ENCODE measurements at regions not wholly inside any gene's neighbourhood (a gene's known extent, or its start where the extent isn't known, plus 50 kb on each side); places are given as distances from the start of the nearest gene placed in this dataset.
"Not testable (repeated sequence)": the region's sequence is repeated elsewhere in the genome, so short reads cannot be mapped to it uniquely, and the experiment has no call there.

DNA sequence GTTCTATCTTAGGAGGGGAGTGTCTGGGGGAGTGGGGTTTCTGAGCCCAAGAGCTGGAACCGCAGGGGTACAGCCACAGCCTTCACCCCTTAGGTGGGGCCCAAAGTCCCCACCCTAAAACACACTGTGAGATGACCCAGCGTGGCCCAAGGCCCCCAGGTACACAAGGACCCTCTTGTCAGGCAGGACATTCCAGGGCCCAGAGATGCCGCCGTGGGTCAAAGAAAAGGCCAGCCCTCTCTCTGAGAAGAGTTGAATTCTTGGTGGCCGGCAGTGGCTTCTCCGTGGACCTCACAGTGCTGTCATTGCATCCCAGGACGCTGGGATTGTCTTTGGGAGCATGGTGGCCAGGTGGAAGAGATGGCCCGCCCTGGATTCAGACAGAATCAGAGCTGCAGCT is 176.3 kb upstream of the C1orf174 start:
- no peak for DNase-seq
- no peaks in the 10 kb centered on the region for H3K9me3 ChIP-seq
- no peak overlapping the region for H3K4me3 ChIP-seq
- no peak for TF ChIP-seq POLR2A (IDR thresholded peaks at IDR 0.05)
- TF ChIP-seq, protein P1, sequence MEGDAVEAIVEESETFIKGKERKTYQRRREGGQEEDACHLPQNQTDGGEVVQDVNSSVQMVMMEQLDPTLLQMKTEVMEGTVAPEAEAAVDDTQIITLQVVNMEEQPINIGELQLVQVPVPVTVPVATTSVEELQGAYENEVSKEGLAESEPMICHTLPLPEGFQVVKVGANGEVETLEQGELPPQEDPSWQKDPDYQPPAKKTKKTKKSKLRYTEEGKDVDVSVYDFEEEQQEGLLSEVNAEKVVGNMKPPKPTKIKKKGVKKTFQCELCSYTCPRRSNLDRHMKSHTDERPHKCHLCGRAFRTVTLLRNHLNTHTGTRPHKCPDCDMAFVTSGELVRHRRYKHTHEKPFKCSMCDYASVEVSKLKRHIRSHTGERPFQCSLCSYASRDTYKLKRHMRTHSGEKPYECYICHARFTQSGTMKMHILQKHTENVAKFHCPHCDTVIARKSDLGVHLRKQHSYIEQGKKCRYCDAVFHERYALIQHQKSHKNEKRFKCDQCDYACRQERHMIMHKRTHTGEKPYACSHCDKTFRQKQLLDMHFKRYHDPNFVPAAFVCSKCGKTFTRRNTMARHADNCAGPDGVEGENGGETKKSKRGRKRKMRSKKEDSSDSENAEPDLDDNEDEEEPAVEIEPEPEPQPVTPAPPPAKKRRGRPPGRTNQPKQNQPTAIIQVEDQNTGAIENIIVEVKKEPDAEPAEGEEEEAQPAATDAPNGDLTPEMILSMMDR (IDR thresholded peaks at IDR 0.05): no peak
- no peak overlapping the region for H3K27ac ChIP-seq
- H3K36me3 ChIP-seq: no peaks in the 10 kb centered on the region
- H3K27me3 ChIP-seq: no peaks in the 10 kb centered on the region
- intact Hi-C loops (cut with DNase I; ENCODE audit: low total_unique reads): no loop called here
- H3K4me1 ChIP-seq: no peaks in the 10 kb centered on the region

- DNase-seq; intact Hi-C loops (cut with DNase I; ENCODE audit: low total_unique reads); H3K36me3 ChIP-seq; H3K27ac ChIP-seq; H3K4me1 ChIP-seq; H3K27me3 ChIP-seq; H3K9me3 ChIP-seq; H3K4me3 ChIP-seq: not testable (repeated sequence)
These were observed 178.3 kb upstream of the C1orf174 start for GRCh38 chr1:4078091-4078962.

DNA sequence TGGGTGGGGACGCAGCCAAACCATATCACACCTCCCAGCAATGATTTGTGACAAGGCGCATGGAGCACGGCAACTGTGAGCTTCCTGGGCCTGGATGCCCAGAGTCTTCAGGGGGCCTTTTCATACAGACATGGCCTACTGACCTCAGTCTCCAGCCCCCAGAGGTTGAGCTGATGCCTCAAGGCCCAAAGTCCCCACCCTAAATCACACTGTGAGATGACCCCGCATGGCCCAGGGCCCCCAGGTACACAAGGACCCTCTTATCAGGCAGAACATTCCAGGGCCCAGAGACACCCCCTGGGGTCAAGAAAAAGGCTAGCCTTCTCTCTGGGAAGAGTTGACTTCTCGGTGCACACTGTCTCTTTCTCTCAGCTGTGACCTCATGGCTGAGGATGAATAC is 179.7 kb upstream of the C1orf174 start:
- no peak overlapping the region for H3K4me3 ChIP-seq
- H3K4me1 ChIP-seq: no peaks in the 10 kb centered on the region
- DNase-seq: no peak
- intact Hi-C loops (cut with DNase I; ENCODE audit: low total_unique reads): no loop called here
- H3K27ac ChIP-seq: no peak overlapping the region
- TF ChIP-seq, protein P1 (IDR thresholded peaks at IDR 0.05): no peak
- no peak for TF ChIP-seq POLR2A (IDR thresholded peaks at IDR 0.05)
- H3K27me3 ChIP-seq: no peaks in the 10 kb centered on the region
- H3K9me3 ChIP-seq: no peaks in the 10 kb centered on the region
- no peaks in the 10 kb centered on the region for H3K36me3 ChIP-seq

DNA sequence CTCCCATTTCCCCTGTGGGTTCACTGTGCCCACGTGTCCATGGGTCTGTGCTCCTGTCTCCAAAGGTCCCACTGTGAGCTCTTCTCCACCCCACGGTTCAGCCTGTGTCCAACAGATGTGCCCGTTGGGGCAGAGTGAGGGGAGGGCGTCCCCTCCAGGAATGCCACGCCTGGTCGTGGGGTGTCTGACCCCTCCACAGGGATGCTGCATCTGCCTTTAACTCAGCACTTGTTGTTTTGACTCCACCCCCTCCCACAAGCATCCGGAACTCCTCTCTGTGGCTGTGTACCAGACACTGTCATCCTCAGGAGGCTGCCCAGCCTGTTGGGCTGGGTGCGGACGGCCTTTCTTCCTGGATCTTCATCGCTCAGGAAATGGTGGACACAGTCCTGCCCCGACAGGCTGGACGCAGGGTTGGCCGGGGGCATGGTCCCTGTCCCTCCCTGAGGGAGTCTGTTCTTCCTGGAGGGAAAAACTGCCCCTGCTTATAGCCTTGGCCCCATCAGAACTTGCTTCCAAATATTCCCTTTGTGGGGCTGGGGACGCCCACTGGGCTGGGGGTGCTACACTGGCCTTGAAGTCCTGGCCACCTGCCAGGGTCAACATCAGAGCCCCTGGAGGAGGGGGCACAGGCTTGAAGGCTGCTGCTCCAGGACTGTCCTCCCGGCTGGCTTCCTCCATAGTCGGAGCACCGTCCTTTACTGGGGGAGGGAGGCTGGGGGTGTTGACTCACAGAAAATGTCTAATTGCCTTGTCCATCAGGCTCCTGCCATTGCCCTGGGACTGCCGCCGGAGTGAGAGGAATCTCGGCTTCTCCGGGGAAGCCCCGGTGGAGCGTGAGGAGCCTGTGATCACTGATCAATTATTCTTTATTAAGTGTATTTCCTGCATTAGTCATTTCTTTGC is 182.0 kb upstream of the C1orf174 start:
- intact Hi-C loops (cut with DNase I; ENCODE audit: low total_unique reads): no loop called here
- Histone ChIP-seq H3K4me3 (no peak overlapping the region), H3K9me3 (no peaks in the 10 kb centered on the region), H3K4me1 (no peaks in the 10 kb centered on the region), H3K36me3 (no peaks in the 10 kb centered on the region), H3K27me3 (no peaks in the 10 kb centered on the region), H3K27ac (no peak overlapping the region)
- no peak for TF ChIP-seq POLR2A (IDR thresholded peaks at IDR 0.05)
- TF ChIP-seq, protein P1 (IDR thresholded peaks at IDR 0.05): no peak
- DNase-seq: no peak

DNA sequence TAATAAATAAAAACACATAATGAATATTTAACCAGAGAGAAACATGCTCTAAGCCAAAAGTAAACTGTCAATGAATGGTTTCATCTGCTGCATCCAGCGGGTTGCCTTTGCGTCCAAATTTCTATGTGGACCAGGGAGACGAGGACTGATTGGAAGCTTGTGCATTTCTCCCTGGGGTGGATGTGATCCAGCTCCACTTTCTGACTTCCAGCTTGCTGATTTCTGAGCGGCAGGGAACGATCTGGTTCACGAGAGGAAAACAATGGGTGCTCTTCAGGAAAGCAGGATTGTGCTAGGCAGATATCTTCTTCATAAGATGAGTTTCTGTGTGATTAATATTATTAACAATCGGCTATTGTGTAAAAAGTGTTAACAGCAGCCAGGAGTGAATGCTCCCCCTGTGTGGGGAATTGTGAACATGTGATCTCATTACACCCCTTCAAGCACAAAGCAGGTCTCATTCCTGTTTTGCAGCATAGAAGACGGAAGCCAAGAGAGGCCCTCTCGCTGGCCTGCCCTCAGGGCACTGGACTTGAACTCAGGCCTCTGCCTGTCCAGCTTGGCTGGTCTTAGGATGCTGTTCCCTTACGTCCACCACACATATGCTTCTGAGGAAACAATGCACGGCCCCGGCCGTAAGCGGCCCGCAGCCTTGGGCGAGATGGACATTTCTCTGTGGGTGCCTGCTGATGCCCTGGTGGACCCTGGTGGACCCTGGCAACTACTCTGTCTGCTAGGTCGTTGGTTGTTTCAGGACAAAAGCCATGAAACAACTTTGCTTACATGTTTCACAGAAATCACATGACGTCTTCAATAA is 183.4 kb upstream of the C1orf174 start:
- H3K4me3 ChIP-seq: no peak overlapping the region
- no peaks in the 10 kb centered on the region for H3K36me3 ChIP-seq
- no peaks in the 10 kb centered on the region for H3K9me3 ChIP-seq
- DNase-seq: no peak
- no peaks in the 10 kb centered on the region for H3K4me1 ChIP-seq
- intact Hi-C loops (cut with DNase I; ENCODE audit: low total_unique reads): no loop called here
- no peak overlapping the region for H3K27ac ChIP-seq
- no peaks in the 10 kb centered on the region for H3K27me3 ChIP-seq
- TF ChIP-seq, protein P1 (IDR thresholded peaks at IDR 0.05): no peak
- no peak for TF ChIP-seq POLR2A (IDR thresholded peaks at IDR 0.05)
